B cell (primary cell): ENCODE measurements at regions not wholly inside any gene's neighbourhood (a gene's known extent, or its start where the extent isn't known, plus 50 kb on each side); places are given as distances from the start of the nearest gene placed in this dataset.
"Not testable (repeated sequence)": the region's sequence is repeated elsewhere in the genome, so short reads cannot be mapped to it uniquely, and the experiment has no call there.

ENCODE experiments used
- ATAC-seq: fragments of 200-7000 bp; cut with Tn5 transposase; one replicate; pipeline ENCODE4 v1.10.0; 2021; ENCODE audit warnings: low read depth, mild to moderate bottlenecking, moderate number of reproducible peaks, moderate library complexity
- CTCF ChIA-PET: fragments of 350-600 bp; sonication (Branson Sonifier 250); formaldehyde crosslinking; loops from one replicate; lab custom pipeline; 2021; ENCODE audit warnings: antibody characterized with exemption, inconsistent platforms; lab: Charles Lee
- POLR2A ChIA-PET: fragments of 350-600 bp; sonication (Branson Sonifier 250); formaldehyde crosslinking; loops from one replicate; lab custom pipeline; 2021; ENCODE audit warnings: antibody characterized with exemption; lab: Charles Lee
- DNase-seq: peaks from one replicate; pipeline ENCODE4 v3.0.0; 2013
- H2AFZ ChIP-seq: 2 replicates; pipeline ENCODE4 v1.6.1; 2012; ENCODE audit warnings: mild to moderate bottlenecking, low read depth, low read length; ENCODE audit not compliant: insufficient read depth, poor library complexity, severe bottlenecking
- H3K27ac ChIP-seq, 2 donors: 1 replicate in 1 of 2; 2 replicates in 1 of 2; pipeline ENCODE4 v1.5.1; 2012 to 2013; ENCODE audit warnings: low read length in 2 of 2, mild to moderate bottlenecking in 2 of 2, moderate library complexity in 1 of 2
- H3K27me3 ChIP-seq, 4 experiments: fragments of 200-600 bp in 1 of 4; sonication (generic) in 1 of 4; replicated peaks in 1 of 4; 1 replicate in 2 of 4; 2 replicates in 2 of 4; pipeline versions ENCODE4 v1.6.1 to v1.7.0; 2013 to 2016; ENCODE audit warnings: low read length in 3 of 4, mild to moderate bottlenecking in 2 of 4, mixed read lengths in 1 of 4, moderate library complexity in 1 of 4; ENCODE audit not compliant: insufficient read depth in 4 of 4, control insufficient read depth in 3 of 4; ENCODE audit errors: control extremely low read depth in 1 of 4
- H3K36me3 ChIP-seq, 2 experiments: replicated peaks in 1 of 2; 1 replicate in 1 of 2; 2 replicates in 1 of 2; pipeline versions ENCODE4 v1.6.1 to v1.7.1; 2013; ENCODE audit warnings: low read length in 1 of 2; ENCODE audit not compliant: insufficient read depth in 2 of 2, control insufficient read depth in 1 of 2; ENCODE audit errors: control extremely low read depth in 1 of 2, extremely low read depth in 1 of 2
- H3K4me1 ChIP-seq, 2 donors: fragments of 200-600 bp in 1 of 2; sonication (generic) in 1 of 2; 1 replicate in 1 of 2; 2 replicates in 1 of 2; pipeline versions ENCODE4 v1.5.1 to v1.6.1; 2013 to 2017; ENCODE audit warnings: low read length in 2 of 2; ENCODE audit not compliant: control insufficient read depth in 2 of 2, insufficient read depth in 2 of 2
- H3K4me2 ChIP-seq: replicated peaks from 2 replicates; pipeline ENCODE3; 2012; ENCODE audit warnings: mild to moderate bottlenecking, low read depth, low read length; ENCODE audit not compliant: poor library complexity, severe bottlenecking
- H3K4me3 ChIP-seq, 5 experiments: fragments of 200-600 bp in 1 of 5; sonication (generic) in 1 of 5; 1 replicate in 3 of 5; 2 replicates in 2 of 5; pipeline versions ENCODE4 v1.5.1 to v1.7.0; 2011 to 2016; ENCODE audit warnings: low read length in 4 of 5, mild to moderate bottlenecking in 4 of 5, low read depth in 2 of 5, control low read depth in 1 of 5, moderate library complexity in 1 of 5; ENCODE audit not compliant: insufficient read depth in 1 of 5; ENCODE audit errors: control extremely low read depth in 1 of 5, extremely low read depth in 1 of 5
- H3K79me2 ChIP-seq: fragments of 200-600 bp; sonication (generic); one replicate; pipeline ENCODE4 v1.6.0; 2016; ENCODE audit warnings: low read length; ENCODE audit not compliant: control insufficient read depth, insufficient read depth
- H3K9ac ChIP-seq: fragments of 200-600 bp; sonication (generic); 2 replicates; pipeline ENCODE4 v1.6.1; 2017; ENCODE audit warnings: mild to moderate bottlenecking, low read length, moderate library complexity
- H3K9me3 ChIP-seq, 3 donors: one replicate each; pipeline versions ENCODE4 v1.6.1 to v1.7.1; 2013; ENCODE audit warnings: low read length in 2 of 3; ENCODE audit not compliant: control insufficient read depth in 2 of 3, insufficient read depth in 1 of 3; ENCODE audit errors: control extremely low read depth in 1 of 3
- H4K20me1 ChIP-seq: 2 replicates; pipeline ENCODE4 v1.6.0; 2012; ENCODE audit warnings: mild to moderate bottlenecking, low read length; ENCODE audit not compliant: insufficient read depth, control insufficient read depth, poor library complexity, severe bottlenecking
- H3K27ac Mint-ChIP-seq: one replicate; pipeline ENCODE4 v1.8.0; 2021; ENCODE audit warnings: mixed read lengths
- H3K27me3 Mint-ChIP-seq: one replicate; pipeline ENCODE4 v1.8.0; 2021; ENCODE audit warnings: mixed read lengths
- H3K4me1 Mint-ChIP-seq: one replicate; pipeline ENCODE4 v1.8.0; 2021; ENCODE audit warnings: mixed read lengths
- H3K4me3 Mint-ChIP-seq: one replicate; pipeline ENCODE4 v1.8.0; 2021; ENCODE audit warnings: mixed read lengths
- H3K9me3 Mint-ChIP-seq: one replicate; pipeline ENCODE4 v1.8.0; 2022; ENCODE audit warnings: mixed read lengths; ENCODE audit not compliant: insufficient read depth
- EZH2 ChIP-seq: IDR thresholded peaks from 2 replicates; pipeline ENCODE4 v1.6.1; 2012; ENCODE audit warnings: borderline replicate concordance, low read depth, mild to moderate bottlenecking, moderate library complexity, low read length; ENCODE audit not compliant: insufficient read depth, poor library complexity, severe bottlenecking
- WGBS: methylation state at CpG from one replicate; pipeline ENCODE4 v1.1.5; 2013; ENCODE audit warnings: missing lambda C conversion rate; ENCODE audit not compliant: insufficient coverage; 5-methylcytosine and 5-hydroxymethylcytosine counted together
- intact Hi-C: fragments of 100-400 bp; cut with micrococcal nuclease; formaldehyde crosslinking; loops from one replicate; pipeline ENCODE4 v1.10.0; 2022
- TF ChIP-seq, protein P1 (sequence below): fragments of 200-600 bp; IDR thresholded peaks from one replicate; pipeline ENCODE4 v1.8.0; 2022; ENCODE audit warnings: antibody characterized with exemption, mild to moderate bottlenecking

DNA sequence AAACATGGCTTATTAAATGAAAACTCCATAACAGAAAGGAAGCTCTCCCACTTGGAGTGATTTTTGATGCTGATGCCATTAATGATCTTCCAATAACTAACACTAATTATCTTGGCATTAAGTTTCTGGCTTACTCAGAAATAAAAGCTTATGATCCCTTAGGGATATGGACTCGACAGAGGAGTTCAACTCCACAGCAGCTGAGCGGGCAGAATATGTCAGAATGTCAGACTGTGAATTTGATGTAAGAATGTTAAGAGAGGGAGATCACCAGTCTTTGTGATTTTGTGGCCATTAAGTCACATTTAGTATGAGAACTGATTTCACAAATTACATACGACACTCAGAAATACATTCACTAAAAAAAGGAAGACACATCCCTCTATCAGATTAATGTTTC, 2244.0 kb downstream of the ARAP2 start:
- Histone ChIP-seq H3K9ac (no peak overlapping the region), H3K36me3 (no peaks in the 10 kb centered on the region), H3K4me1 (no peaks in the 10 kb centered on the region), H3K9me3 (peaks cover 0 to 1% (median 0%) of the 10 kb centered on the region in 3 donors), H4K20me1 (no peaks in the 10 kb centered on the region), H3K79me2 (no peaks in the 10 kb centered on the region), H3K4me3 (no peak overlapping the region), H3K27me3 (no peaks in the 10 kb centered on the region), H3K27ac (no peak overlapping the region), H2AFZ (no peak overlapping the region), H3K4me2 (no peak overlapping the region)
- POLR2A ChIA-PET: no interaction called here
- ATAC-seq: no peak
- CTCF ChIA-PET: no interaction called here
- intact Hi-C loops: no loop called here
- H3K4me1 Mint-ChIP-seq: no peaks in the 10 kb centered on the region
- peaks cover 2% of the 10 kb centered on the region for H3K9me3 Mint-ChIP-seq
- DNase-seq: no peak
- H3K27ac Mint-ChIP-seq: no peak overlapping the region
- no peak for TF ChIP-seq EZH2
- TF ChIP-seq, protein P1, sequence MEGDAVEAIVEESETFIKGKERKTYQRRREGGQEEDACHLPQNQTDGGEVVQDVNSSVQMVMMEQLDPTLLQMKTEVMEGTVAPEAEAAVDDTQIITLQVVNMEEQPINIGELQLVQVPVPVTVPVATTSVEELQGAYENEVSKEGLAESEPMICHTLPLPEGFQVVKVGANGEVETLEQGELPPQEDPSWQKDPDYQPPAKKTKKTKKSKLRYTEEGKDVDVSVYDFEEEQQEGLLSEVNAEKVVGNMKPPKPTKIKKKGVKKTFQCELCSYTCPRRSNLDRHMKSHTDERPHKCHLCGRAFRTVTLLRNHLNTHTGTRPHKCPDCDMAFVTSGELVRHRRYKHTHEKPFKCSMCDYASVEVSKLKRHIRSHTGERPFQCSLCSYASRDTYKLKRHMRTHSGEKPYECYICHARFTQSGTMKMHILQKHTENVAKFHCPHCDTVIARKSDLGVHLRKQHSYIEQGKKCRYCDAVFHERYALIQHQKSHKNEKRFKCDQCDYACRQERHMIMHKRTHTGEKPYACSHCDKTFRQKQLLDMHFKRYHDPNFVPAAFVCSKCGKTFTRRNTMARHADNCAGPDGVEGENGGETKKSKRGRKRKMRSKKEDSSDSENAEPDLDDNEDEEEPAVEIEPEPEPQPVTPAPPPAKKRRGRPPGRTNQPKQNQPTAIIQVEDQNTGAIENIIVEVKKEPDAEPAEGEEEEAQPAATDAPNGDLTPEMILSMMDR: no peak
- H3K27me3 Mint-ChIP-seq: no peaks in the 10 kb centered on the region
- H3K4me3 Mint-ChIP-seq: no peak overlapping the region
- 80% methylated on average over 1 of the region's 3 CpGs for WGBS

DNA sequence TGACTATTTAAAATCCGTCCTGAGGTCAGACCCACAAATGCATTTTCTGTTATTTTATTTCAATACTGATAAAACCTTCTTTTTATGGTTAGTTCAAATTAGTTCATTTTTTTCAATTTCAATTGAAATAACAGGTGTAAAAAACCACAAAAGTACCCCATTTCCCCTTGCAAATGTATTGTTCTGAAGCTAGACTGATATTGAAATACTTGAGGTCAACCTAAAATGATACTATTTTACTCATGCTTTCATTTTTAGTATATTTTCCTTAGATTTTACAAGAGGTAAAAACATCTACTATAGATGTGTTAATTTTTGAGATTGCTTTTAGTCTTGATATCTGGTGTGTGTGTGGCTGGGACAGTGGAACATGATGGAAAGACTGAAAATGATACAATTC, 2237.8 kb downstream of the ARAP2 start:
- H3K4me1 ChIP-seq, intact Hi-C loops, POLR2A ChIA-PET, H3K4me2 ChIP-seq, H3K9me3 ChIP-seq, H3K79me2 ChIP-seq, DNase-seq, H3K9me3 Mint-ChIP-seq, H3K27me3 ChIP-seq, H3K4me3 Mint-ChIP-seq, H3K36me3 ChIP-seq, H3K4me3 ChIP-seq, H3K9ac ChIP-seq, H3K4me1 Mint-ChIP-seq, H3K27ac ChIP-seq, H2AFZ ChIP-seq, ATAC-seq, H4K20me1 ChIP-seq, H3K27me3 Mint-ChIP-seq, CTCF ChIA-PET, H3K27ac Mint-ChIP-seq: not testable (repeated sequence)
- WGBS: no CpG with 5 or more reads among the region's 1 CpG
